ENCODE measurements at regions not wholly inside any gene's neighbourhood (a gene's known extent, or its start where the extent isn't known, plus 50 kb on each side); places are given as distances from the start of the nearest gene placed in this dataset.

GRCh38 chr21:38083535-38083934 lies 167.3 kb upstream of the KCNJ6 start:
- TF ChIP-seq EZH2 (IDR thresholded peaks at IDR 0.05; ENCODE audit: low read length, missing control alignments) (no peak), CTCF (conservative IDR thresholded peaks at IDR 0.05 in 1 of 2, IDR thresholded peaks at IDR 0.05 in 1 of 2; ENCODE audit: low read depth in 1 of 2, low read length in 2 of 2) (no peak)
- no peak overlapping the region for H3K9ac ChIP-seq (ENCODE audit: insufficient read depth, low read length)
- no peak overlapping the region for H2AFZ ChIP-seq (ENCODE audit: low read length)
- no peak overlapping the region for H3K4me3 ChIP-seq (replicated peaks in 1 of 4; ENCODE audit: control extremely low read depth in 1 of 4, insufficient read depth in 1 of 4, low read depth in 3 of 4, low read length in 4 of 4)
- H3K36me3 ChIP-seq (ENCODE audit: control insufficient read depth, insufficient read depth, low read length): no peaks in the 10 kb centered on the region
- no peak overlapping the region for H3K4me2 ChIP-seq (ENCODE audit: extremely low read depth, insufficient read depth, low read length)
- no peaks in the 10 kb centered on the region for H4K20me1 ChIP-seq (ENCODE audit: control insufficient read depth, extremely low read depth, insufficient read depth, low read length)
- no peaks in the 10 kb centered on the region for H3K9me3 ChIP-seq (ENCODE audit: control insufficient read depth, insufficient read depth, low read depth, low read length)
- no peak for DNase-seq (ENCODE audit: low read depth in 2 of 2)
- no peaks in the 10 kb centered on the region for H3K79me2 ChIP-seq (ENCODE audit: control insufficient read depth, insufficient read depth, low read length)
- no peak overlapping the region for H3K27ac ChIP-seq (ENCODE audit: insufficient read depth, low read length)
- H3K4me1 ChIP-seq (ENCODE audit: control insufficient read depth, extremely low read depth, insufficient read depth, low read length): no peaks in the 10 kb centered on the region
- H3K27me3 ChIP-seq (ENCODE audit: control insufficient read depth, insufficient read depth, low read length): no peaks in the 10 kb centered on the region

GRCh38 chr21:38086580-38086979 lies 170.2 kb upstream of the KCNJ15 start:
- no peak for TF ChIP-seq EZH2 (IDR thresholded peaks at IDR 0.05; ENCODE audit: low read length, missing control alignments)
- no peak for TF ChIP-seq CTCF (conservative IDR thresholded peaks at IDR 0.05 in 1 of 2, IDR thresholded peaks at IDR 0.05 in 1 of 2; ENCODE audit: low read depth in 1 of 2, low read length in 2 of 2)
- Histone ChIP-seq H2AFZ (ENCODE audit: low read length) (no peak overlapping the region), H3K27ac (ENCODE audit: insufficient read depth, low read length) (no peak overlapping the region), H3K27me3 (ENCODE audit: control insufficient read depth, insufficient read depth, low read length) (no peaks in the 10 kb centered on the region), H3K9me3 (ENCODE audit: control insufficient read depth, insufficient read depth, low read depth, low read length) (no peaks in the 10 kb centered on the region), H3K4me2 (ENCODE audit: extremely low read depth, insufficient read depth, low read length) (no peak overlapping the region), H3K4me1 (ENCODE audit: control insufficient read depth, extremely low read depth, insufficient read depth, low read length) (no peaks in the 10 kb centered on the region), H3K36me3 (ENCODE audit: control insufficient read depth, insufficient read depth, low read length) (no peaks in the 10 kb centered on the region), H4K20me1 (ENCODE audit: control insufficient read depth, extremely low read depth, insufficient read depth, low read length) (no peaks in the 10 kb centered on the region), H3K9ac (ENCODE audit: insufficient read depth, low read length) (no peak overlapping the region), H3K4me3 (replicated peaks in 1 of 4; ENCODE audit: control extremely low read depth in 1 of 4, insufficient read depth in 1 of 4, low read depth in 3 of 4, low read length in 4 of 4) (no peak overlapping the region), H3K79me2 (ENCODE audit: control insufficient read depth, insufficient read depth, low read length) (no peaks in the 10 kb centered on the region)
- no peak for DNase-seq (ENCODE audit: low read depth in 2 of 2)

GRCh38 chr21:38088916-38089762 lies 167.7 kb upstream of the KCNJ15 start:
- H2AFZ ChIP-seq (ENCODE audit: low read length): no peak overlapping the region
- no peaks in the 10 kb centered on the region for H3K79me2 ChIP-seq (ENCODE audit: control insufficient read depth, insufficient read depth, low read length)
- H4K20me1 ChIP-seq (ENCODE audit: control insufficient read depth, extremely low read depth, insufficient read depth, low read length): no peaks in the 10 kb centered on the region
- H3K27ac ChIP-seq (ENCODE audit: insufficient read depth, low read length): no peak overlapping the region
- no peak overlapping the region for H3K4me2 ChIP-seq (ENCODE audit: extremely low read depth, insufficient read depth, low read length)
- H3K4me3 ChIP-seq (replicated peaks in 1 of 4; ENCODE audit: control extremely low read depth in 1 of 4, insufficient read depth in 1 of 4, low read depth in 3 of 4, low read length in 4 of 4): no peak overlapping the region
- no peaks in the 10 kb centered on the region for H3K4me1 ChIP-seq (ENCODE audit: control insufficient read depth, extremely low read depth, insufficient read depth, low read length)
- no peak for DNase-seq (ENCODE audit: low read depth in 2 of 2)
- no peak overlapping the region for H3K9ac ChIP-seq (ENCODE audit: insufficient read depth, low read length)
- no peaks in the 10 kb centered on the region for H3K36me3 ChIP-seq (ENCODE audit: control insufficient read depth, insufficient read depth, low read length)
- no peaks in the 10 kb centered on the region for H3K9me3 ChIP-seq (ENCODE audit: control insufficient read depth, insufficient read depth, low read depth, low read length)
- H3K27me3 ChIP-seq (ENCODE audit: control insufficient read depth, insufficient read depth, low read length): no peaks in the 10 kb centered on the region
- TF ChIP-seq CTCF (conservative IDR thresholded peaks at IDR 0.05 in 1 of 2, IDR thresholded peaks at IDR 0.05 in 1 of 2; ENCODE audit: low read depth in 1 of 2, low read length in 2 of 2) (no peak), EZH2 (IDR thresholded peaks at IDR 0.05; ENCODE audit: low read length, missing control alignments) (no peak)

All from fibroblast of lung (primary cell).